Astrocyte of the cerebellum (primary cell): ENCODE measurements at regions not wholly inside any gene's neighbourhood (a gene's known extent, or its start where the extent isn't known, plus 50 kb on each side); places are given as distances from the start of the nearest gene placed in this dataset.

Experiments
- DNase-seq: peaks from one replicate; pipeline ENCODE4 v3.0.0-alpha.2; 2011; ENCODE audit warnings: low read depth
- H3K4me3 ChIP-seq: 2 replicates; pipeline ENCODE4 v1.5.1; 2011; ENCODE audit warnings: mild to moderate bottlenecking, low read depth, low read length, moderate library complexity
- in situ Hi-C: cut with HindIII; loops from 2 replicates; pipeline ENCODE4 v1.10.0; 2017; ENCODE audit warnings: low sequenced_read_pairs
- TF ChIP-seq, protein P1 (sequence below): IDR thresholded peaks from 2 replicates; pipeline ENCODE4 v1.5.1; 2012; ENCODE audit warnings: low read length, low read depth, moderate library complexity, mild to moderate bottlenecking; ENCODE audit errors: missing control alignments

DNA sequence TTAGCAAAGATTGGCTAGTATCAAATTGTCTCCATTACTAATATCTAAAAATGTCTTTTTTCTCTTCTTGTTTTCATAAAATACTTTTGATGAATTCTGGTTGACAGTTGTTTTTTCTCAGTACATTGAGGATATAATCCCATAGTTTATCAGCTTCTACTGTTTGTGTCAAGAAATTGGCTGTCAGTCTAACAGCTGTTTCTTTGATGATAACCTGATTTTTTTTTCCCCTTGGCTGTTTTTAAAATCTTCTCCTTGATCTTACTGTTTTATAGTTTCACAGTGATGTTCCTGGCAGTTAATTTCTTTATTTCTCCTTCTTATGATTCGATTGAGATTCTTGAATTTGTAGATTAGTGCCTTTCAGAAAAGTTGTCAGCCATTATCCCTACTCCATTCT is 315.3 kb upstream of the PMFBP1 start:
- TF ChIP-seq, protein P1, sequence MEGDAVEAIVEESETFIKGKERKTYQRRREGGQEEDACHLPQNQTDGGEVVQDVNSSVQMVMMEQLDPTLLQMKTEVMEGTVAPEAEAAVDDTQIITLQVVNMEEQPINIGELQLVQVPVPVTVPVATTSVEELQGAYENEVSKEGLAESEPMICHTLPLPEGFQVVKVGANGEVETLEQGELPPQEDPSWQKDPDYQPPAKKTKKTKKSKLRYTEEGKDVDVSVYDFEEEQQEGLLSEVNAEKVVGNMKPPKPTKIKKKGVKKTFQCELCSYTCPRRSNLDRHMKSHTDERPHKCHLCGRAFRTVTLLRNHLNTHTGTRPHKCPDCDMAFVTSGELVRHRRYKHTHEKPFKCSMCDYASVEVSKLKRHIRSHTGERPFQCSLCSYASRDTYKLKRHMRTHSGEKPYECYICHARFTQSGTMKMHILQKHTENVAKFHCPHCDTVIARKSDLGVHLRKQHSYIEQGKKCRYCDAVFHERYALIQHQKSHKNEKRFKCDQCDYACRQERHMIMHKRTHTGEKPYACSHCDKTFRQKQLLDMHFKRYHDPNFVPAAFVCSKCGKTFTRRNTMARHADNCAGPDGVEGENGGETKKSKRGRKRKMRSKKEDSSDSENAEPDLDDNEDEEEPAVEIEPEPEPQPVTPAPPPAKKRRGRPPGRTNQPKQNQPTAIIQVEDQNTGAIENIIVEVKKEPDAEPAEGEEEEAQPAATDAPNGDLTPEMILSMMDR, result no peak
- in situ Hi-C loops, result no loop called here
- no peak for DNase-seq
- H3K4me3 ChIP-seq, result no peak overlapping the region

DNA sequence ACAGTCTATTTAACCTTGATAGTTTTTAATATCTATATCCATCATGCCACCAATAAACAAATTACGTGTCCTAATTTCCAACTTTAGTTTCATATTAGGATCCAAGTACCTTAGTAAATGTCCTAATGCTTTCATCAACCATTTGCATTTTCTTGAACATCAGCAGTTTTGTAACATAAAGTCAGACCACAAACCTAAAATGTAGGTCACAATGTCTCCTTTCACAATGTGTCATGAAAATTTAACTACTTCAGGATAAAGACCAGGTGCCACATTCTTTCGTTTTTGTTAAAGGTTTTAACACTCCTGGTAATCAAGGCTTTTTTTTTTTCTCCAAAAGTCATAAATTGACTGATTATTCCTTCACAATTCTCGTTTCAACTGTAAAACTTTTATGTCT is 310.7 kb upstream of the PMFBP1 start:
- no peak overlapping the region for H3K4me3 ChIP-seq
- DNase-seq, result no peak
- TF ChIP-seq, protein P1, result no peak
- in situ Hi-C loops, result no loop called here

DNA sequence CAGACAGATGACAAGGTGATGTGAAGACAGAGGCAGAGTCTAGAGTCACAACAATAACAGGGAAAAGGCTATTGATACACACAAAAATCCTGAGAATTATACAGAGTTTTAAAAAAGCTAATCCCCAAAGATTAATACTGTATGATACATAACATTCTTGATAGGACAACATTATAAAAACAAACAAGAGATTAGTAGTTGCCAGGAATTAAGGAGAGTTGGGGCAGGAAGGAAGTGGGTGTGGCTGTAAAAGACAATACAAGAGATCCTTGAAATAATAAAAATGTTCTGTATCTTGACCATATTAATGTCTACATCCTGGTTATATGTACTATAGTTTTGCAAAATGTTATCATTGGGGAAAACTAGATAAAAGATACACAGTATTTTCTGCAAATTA is 309.5 kb upstream of the PMFBP1 start:
- DNase-seq, result no peak
- H3K4me3 ChIP-seq, result no peak overlapping the region
- TF ChIP-seq, protein P1, result no peak
- in situ Hi-C loops, result no loop called here

DNA sequence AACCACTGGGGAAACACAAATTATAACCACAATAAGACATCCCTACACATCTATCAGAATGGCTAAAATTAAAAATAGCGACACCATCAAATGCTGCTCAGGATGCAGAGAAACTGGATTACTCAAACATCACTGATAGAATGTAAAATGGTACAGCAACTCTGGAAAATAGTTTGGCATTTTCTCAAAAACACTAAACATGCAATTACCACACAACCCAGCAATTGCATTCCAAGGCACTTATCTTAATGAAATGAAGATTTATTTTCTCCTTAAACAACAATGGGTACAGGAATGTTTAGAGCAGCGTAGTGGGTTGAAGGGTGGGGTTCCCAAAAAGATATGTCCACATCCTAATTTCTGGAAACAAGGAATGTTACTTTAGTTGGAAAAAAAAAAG is 309.0 kb upstream of the PMFBP1 start:
- in situ Hi-C loops, result no loop called here
- DNase-seq, result no peak
- no peak overlapping the region for H3K4me3 ChIP-seq
- TF ChIP-seq, protein P1, result no peak

DNA sequence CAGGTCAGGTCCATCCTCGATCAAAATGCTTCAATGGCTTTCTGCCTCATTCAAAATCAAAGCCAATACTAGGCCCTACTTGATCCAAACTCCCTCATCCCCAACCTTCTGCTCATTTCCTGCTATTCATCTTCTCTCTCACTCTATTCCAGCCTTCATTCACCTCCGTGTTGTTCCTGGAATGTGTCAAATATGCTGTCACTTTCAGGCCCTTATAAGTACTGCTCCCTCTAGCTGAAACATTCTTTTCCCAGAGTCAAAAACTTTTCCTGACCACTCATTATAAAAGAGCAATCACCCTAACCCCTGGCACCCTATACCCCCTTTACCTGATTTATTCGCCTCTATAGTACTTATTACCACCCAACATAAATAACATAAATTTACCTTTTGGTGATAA is 303.7 kb upstream of the PMFBP1 start:
- in situ Hi-C loops, result no loop called here
- TF ChIP-seq, protein P1, result no peak
- DNase-seq, result no peak
- no peak overlapping the region for H3K4me3 ChIP-seq

DNA sequence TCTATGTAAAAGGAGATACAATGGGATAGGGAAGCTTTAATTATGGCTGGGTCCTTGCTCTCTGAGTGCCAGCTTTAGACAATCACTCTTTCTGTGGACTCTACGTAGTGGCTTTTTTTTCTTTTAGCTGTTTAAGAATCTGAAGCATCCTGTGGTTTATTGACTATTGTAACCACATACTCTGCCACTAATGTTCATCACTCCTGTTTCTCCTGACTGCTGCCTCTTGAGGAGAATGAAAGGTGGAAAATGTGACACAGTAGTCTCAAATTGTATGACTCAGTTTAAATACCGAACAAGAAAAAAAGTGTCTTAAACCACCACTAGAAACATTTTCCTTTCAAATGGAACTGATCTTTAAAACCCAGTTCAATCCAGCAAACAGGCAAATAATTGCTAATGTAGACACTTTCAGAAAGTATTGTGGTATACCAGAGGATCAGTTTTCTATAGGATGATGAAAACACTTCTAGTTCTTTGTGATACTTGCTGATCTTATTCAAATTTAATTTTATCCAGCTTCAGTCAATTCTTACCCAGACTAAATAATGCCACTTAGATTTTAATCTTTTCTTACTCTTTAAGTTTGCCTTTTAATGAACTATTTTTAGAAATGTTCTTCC is 302.7 kb upstream of the PMFBP1 start:
- no peak overlapping the region for H3K4me3 ChIP-seq
- in situ Hi-C loops, result no loop called here
- TF ChIP-seq, protein P1, result no peak
- DNase-seq, result peak; percentile 92
